ENCODE measurements at regions not wholly inside any gene's neighbourhood (a gene's known extent, or its start where the extent isn't known, plus 50 kb on each side); places are given as distances from the start of the nearest gene placed in this dataset.
"Not testable (repeated sequence)": the region's sequence is repeated elsewhere in the genome, so short reads cannot be mapped to it uniquely, and the experiment has no call there.

DNA sequence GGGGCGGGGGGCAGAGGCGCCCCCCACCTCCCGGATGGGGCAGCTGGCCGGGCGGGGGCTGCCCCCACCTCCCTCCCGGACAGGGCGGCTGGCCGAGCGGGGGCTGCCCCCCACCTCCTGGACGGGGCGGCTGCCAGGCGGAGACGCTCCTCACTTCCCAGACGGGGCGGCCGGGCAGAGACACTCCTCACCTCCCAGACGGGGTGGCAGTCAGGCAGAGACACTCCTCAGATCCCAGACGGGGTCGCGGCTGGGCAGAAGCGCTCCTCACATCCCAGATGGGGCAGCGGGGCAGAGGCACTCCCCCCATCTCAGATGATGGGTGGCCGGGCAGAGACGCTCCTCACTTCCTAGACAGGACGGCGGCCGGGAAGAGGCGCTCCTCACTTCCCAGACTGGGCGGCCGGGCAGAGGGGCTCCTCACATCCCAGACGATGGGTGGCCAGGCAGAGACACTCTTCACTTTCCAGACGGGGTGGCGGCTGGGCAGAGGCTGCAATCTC lies 240.1 kb downstream of the NPIPA7 start:
- DNase-seq (ENCODE audit: low read depth) = not testable (repeated sequence)

DNA sequence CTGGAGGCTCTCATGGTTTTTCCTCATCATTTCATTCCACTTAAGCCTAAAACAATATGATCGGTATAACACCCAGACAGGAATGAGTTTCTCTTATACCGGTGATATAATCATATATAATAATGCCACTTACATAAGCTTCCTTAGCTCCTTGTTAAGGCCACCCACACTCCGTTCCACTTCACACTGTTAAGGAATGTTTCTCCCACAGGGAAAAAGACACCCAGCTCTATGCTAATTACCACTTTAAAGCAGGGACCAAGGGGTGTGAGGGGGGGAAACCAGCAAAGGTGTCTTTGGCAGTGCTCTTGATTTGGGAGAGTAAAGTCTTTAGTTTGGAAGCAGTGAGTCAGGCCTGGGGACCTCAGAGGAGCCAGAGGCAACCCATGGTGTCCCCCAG lies 245.4 kb downstream of the NPIPA7 start:
- not testable (repeated sequence) for DNase-seq (ENCODE audit: low read depth)

DNA sequence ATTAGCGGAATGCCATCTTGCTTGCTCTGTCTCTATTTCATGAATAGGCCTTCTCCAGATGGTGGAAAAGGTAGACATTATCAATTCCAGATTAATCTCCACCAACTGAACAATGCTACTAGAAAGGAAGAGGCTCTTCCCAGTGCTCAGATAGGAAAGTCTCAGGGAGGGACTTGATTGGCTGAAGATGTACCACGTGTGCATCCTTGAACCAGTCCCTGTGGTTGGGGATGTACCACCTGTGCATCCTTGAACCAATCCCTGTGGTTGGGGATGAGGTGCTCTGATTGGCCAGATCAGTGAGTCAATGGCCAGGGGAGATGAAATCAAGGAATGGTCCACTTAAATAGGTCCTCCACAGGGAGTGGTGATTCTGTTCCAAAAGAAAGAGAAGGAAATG lies 246.2 kb downstream of the NPIPA7 start:
- DNase-seq (ENCODE audit: low read depth) = not testable (repeated sequence)

DNA sequence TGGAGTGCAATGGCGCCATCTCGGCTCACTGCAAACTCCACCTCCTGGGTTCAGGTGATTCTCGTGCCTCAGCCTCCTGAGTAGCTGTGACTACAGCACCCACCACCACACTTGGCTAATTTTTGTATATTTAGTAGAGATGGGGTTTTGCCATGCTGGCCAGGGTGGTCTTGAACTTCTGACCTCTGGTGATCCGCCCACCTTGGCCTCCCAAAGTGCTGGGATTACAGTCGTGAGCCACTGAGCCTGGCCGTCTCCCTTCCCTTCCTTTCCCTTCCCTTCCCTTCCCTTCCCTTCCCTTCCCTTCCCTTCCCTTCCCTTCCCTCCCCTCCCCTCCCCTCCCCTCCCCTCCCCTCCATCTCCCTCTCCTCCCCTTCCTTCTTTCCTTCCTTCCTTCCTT lies 248.9 kb downstream of the NPIPA7 start:
- not testable (repeated sequence) for DNase-seq (ENCODE audit: low read depth)

DNA sequence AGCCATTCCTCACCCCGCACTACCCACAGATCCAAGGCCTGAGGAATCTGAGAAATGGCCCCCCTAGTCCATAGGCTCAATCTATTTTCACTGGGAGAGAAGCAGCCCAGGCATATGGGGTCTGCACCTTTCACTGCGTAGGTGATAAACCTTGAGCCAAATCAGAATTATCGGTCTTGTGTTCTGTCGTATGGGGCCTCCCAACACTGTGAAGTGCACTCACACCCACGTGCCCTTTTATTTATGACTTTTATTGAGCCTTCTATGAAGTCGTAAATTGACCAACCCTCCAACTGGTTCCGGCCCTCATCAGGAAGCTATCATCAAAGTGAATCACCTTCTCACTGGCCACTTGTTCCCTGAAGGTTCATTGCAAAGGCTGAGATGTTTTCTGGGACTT lies 259.3 kb downstream of the NPIPA7 start:
- not testable (repeated sequence) for DNase-seq (ENCODE audit: low read depth)

DNA sequence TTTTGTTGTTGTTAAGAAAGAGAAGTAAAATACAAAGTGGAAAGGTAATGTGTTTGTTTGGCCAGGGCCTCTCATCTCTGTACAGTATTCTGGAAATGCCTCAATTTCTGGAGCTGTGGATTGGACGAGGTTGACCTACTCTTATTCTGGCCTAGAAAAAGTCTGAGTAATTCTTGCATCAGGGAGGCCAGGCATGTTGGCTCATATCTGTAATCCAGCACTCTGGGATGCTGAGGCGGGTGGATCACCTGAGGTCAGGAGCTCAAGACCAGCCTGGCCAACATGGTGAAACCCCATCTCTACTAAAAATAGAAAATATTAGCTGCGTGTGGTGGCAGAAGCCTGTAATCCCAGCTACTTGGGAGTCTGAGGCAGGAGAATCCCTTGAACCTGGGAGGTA lies 259.8 kb downstream of the NPIPA7 start:
- DNase-seq (ENCODE audit: low read depth) = not testable (repeated sequence)

DNA sequence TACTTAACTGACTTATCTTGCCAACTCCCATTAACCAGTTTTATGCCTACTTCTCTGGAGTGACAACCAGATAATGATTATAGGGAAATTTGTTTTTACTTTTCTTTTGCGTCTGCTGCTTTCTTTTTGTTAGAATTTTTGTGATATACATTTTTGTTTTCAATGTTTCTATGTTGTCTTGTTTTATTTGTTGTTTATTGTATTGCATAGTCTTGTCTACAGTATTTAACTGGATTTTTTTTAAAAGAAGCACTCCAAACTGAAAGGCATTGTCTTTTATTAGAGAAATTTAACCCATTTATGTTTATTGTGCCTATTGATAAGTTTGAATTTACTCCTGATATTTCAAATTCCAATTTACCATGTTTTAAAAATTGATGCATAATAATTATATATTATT lies 264.9 kb downstream of the NPIPA7 start:
- DNase-seq (ENCODE audit: low read depth) = not testable (repeated sequence)

DNA sequence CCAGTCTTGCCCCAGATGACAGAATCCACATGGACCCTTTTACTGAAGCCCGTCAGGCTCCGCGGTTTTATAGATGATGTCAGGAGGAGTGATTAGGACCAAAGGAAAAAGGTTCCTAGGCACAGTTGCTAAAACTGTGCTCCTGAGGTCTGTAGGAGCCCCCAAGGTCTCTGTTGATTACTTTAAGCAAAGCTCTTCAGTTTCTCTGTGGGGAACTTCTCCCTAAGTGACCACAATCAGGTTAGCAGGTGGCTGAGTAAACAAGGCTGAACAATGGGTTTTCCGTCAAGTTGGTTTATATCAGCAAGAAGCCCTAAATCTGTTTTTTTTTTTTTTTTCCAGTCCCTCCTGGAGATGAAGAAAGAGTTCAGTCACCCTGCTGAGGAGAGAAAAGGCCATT lies 269.1 kb downstream of the NPIPA7 start:
- not testable (repeated sequence) for DNase-seq (ENCODE audit: low read depth)

DNA sequence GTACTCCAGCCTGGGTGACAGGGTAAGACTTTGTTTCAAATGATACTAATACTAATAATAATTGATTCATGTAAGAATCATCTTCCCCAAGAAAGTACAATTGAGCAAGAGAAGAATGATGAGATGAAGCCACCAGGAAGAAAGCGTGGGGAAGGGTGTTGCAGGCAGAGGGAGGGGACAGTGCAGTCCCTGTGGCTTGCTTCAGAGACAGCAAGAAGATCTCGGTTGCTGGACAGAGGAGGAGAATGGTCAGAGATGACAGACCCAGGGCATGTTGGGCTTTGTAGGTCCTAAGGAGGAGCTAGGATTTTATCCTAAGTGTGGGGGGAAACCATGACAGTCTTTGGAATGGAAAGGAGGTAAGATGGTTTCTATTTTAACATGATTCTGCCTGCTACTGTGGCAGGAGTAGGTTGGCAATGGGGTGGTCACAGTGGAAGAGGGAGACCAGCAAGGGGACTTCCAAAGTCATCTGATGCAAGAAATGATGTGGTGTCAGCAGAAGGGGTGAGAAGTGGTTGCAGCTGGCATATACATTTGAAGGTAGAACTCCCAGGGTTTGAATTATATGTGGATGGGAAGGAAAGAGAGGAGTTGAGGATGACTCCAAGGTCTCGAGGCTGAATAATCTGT lies 293.4 kb downstream of the NPIPA7 start:
- DNase-seq (ENCODE audit: low read depth) = not testable (repeated sequence)

DNA sequence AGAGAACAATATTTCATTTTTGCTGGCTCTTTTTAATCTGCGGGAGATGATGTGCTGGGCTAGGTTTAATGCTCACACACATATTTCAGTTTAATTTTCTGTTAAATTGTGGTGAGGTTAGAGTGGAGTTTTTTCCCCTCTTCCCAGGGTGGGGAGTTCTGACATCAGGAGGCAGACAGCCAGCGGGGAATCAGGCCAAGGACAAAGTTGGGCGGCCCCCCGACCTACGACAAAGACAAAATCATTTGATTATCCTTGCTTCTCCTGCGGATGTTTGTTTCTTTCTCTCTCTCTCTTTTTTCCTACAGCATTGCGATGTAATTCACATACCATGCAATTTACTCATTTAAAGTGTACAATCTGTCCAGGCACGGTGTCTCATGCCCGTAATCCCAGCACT lies 295.9 kb downstream of the NPIPA7 start:
- not testable (repeated sequence) for DNase-seq (ENCODE audit: low read depth)

DNA sequence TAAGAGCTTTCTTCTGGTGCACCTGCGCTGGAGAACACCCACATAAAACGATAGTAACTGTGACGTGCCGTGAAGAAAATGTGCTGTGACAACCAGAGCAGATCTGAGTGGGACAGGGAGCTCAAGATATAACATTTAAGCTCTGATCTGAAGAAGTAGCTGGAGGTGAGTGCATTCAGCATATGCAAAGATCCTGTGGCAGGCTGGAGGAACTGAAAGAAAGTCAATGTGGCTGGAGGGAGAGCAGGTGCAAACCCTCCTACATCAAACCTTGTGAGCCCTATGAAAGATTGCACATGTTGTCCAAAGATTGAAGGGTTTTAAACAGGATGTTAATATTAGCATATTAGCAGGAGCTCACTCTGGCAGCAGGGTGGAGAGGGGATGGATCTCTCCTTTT lies 342.9 kb downstream of the NPIPA7 start:
- DNase-seq (ENCODE audit: low read depth) = not testable (repeated sequence)

DNA sequence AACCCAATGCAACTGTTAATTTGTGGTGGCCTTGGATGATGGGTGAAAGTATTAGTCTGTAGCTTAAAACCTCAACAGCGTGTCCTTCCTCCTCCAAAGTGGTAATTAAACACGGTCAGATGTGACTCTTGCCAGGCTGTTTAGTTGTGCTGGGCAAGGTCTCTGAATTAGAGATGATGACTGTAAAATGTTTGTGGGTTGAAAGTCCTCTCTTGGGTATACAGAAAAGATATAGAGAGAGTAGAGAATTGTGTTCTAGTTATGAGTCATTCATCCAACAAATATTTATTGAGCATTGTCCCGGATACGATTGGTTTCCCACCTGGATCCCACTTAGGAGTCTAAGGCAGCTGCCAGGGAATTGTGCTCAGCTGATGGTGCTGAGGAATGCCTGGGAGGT lies 343.7 kb downstream of the NPIPA7 start:
- DNase-seq (ENCODE audit: low read depth) = not testable (repeated sequence)

DNA sequence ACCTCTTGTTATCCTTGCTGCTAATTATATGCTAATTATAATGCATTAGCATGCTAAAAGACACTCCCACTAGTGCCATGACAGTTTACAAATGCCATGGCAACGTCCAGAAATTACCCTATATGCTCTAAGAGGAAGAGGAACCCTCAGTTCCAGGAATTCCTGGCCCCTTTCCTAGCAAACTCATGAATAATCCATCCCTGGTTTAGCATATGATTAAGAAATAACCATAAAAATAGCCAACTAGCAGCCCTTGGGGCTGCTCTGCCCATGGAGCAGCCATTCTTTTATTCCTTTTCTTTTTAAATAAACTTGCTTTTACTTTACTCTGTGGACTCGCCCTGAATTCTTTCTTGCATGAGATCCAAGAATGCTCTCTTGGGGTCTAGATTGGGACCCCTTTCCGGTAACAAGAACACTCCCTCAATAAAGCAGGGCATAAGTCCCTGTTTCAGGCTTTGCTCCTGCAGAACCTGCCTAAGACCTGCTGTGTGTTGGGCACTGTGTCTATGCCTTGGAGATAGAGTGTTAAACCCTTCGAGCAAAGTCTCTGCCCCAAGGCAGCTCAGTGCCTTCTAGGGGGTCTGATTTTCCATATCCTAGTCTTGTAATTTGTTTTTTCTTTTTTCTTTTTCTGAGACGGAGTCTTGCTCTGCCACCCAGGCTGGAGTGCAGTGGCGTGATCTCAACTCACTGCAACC lies 345.0 kb downstream of the NPIPA7 start:
- DNase-seq (ENCODE audit: low read depth) = not testable (repeated sequence)

DNA sequence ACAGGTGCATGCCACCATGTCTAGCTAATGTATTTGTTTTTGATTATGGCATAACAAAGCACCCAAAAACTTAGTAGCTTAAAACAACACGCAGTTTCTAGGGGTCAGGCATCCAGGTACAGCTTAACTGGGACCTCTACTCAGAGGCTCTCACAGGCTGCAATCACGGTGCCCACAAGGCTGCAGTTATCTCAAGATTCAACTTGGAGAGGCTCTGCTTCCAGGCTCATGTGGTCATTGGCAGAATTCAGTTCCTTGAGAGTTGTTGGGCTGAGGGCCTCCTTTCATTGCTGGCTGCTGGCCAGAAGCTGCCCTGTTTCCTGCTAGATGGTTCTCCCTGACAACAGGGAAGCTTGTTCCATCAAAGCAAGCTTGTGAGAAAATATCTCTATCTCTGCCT lies 348.1 kb downstream of the NPIPA7 start:
- DNase-seq (ENCODE audit: low read depth) = not testable (repeated sequence)

DNA sequence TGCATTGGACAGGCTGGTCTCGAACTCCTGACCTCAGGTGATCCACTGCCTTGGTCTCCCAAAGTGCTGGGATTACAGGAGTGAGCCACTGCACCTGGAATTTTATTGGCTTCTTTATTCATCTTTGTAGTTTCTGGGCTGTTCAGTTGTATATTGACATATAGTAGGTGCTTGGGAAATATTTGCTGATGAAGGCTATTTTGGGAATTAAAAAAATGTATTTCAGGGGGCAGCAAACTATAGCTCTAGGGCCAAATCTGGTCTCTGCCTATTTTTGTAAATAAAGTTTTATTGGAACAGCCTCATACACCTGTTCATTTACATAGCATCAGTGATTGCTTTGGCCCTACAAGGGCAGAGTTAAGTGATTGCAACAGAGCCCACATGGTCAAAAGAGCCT lies 363.6 kb downstream of the NPIPA7 start:
- not testable (repeated sequence) for DNase-seq (ENCODE audit: low read depth)

DNA sequence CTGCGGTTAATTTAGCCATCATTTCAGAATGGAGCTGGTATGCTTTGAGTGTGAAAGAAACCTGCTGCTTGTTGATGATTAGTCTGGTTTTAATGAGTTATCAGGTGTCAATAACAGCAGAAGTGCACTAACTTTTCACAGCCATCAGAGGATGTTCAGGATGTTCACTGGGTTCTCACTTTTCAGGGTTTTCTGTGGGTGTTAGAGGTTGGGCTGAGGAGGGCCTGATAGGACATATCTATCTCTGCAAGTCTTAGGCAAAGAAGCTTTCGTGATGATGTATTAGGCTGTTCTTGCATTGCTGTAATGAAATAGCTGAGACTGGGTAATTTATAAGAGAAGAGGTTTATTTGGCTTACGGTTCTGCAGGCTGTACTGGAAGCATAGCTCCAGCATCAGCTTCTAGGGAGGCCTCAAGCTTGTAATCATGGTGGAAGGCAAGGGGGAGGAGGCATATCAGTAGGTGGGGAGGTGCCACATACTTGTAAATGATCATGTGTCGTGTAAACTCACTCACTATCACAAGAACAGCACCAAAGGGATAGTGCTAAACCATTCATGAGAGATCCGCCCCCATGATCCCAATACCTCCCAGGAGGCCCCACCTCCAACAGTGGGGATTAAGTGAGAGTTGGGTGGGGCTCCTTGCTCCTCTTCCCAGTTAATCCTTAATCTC lies 376.2 kb downstream of the NPIPA7 start:
- not testable (repeated sequence) for DNase-seq (ENCODE audit: low read depth)

DNA sequence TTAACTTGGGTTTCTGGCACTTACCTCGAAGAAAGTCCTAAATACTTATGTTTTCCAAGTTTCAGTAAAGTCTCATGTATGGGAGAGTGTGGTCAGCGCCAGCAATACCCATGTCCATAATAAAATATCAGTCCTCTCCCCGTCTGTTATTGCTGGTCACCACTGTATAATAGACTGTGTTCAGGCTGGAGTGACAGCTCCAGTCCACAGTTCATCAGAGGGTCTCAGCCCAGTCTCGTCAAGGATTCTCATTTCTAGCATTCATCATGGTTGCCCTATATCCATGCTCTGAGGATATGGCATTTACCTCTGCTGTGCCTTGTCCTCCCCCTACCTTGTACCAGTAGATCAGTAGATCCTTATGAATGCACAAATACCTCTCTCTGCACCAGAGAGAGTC lies 384.5 kb downstream of the NPIPA7 start:
- DNase-seq (ENCODE audit: low read depth) = no peak

DNA sequence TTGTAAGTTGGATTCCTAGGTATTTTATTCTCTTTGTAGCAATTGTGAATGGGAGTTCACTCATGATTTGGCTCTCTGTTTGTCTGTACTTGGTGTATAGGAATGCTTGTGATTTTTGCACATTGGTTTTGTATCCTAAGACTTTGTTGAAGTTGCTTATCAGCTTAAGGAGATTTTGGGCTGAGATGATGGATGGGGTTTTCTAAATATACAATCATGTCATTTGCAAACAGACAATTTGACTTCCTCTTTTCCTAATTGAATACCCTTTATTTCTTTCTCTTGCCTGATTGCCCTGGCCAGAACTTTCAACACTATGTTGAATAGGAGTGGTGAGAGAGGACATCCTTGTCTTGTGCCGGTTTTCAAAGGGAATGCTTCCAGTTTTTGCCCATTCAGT lies 391.8 kb downstream of the NPIPA7 start:
- not testable (repeated sequence) for DNase-seq (ENCODE audit: low read depth)

DNA sequence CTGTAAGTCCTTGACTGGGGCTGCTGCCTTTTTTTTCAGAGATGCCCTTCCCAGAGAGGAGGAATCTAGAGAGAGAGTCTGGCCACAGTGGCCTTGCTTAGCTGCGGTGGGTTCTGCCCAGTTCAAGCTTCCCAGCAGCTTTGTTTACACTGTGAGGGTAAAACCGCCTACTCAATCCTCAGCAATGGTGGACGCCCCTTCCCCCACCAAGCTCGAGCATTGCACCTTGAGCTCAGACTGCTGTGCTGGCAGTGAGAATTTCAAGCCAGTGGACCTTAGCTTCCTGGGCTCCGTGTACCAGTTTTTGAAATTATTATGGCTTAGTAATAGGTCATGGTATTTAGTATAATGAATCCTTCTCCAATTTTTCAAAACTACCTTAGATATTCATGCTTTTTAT lies 395.4 kb downstream of the NPIPA7 start:
- no peak for DNase-seq (ENCODE audit: low read depth)

DNA sequence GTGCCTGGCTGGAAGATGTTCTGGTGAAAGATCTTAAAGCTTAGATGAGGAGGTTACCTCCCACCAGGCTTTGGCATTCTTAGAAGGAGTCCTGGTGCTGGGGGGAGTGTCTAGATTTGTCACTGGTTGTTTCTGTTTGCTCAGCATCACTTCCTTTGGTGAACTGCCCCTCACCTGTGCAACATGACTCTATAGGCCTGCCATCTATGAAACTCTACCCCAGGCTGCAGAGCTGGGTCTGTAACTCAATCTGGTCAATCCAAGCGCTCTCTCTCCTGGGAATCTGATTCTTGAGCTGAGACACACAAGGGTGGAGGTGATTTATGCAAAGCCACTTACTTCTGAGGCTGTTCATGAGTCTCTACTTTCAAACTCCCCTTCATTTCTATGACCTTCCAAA lies 399.4 kb downstream of the NPIPA7 start:
- DNase-seq (ENCODE audit: low read depth) = no peak

DNA sequence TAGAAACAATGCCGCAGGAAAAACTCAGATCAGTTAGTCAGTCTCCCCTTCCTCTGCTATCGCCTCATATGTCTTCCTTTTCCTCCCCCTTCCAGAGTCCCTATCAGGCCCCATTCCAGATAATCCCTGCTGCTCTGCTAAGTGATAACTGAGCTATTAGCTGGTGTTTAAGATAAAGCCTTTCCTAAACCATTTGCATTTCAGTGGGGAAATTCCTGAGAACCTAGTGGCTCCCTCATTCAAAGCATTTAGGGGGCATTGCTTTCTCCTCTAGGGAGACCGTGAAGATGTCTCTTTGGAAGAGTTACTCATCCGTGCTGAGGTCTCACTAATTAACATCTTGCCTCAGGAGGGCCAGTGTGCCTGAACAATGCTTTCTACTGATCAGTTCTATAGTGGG lies 401.6 kb downstream of the NPIPA7 start:
- no peak for DNase-seq (ENCODE audit: low read depth)

DNA sequence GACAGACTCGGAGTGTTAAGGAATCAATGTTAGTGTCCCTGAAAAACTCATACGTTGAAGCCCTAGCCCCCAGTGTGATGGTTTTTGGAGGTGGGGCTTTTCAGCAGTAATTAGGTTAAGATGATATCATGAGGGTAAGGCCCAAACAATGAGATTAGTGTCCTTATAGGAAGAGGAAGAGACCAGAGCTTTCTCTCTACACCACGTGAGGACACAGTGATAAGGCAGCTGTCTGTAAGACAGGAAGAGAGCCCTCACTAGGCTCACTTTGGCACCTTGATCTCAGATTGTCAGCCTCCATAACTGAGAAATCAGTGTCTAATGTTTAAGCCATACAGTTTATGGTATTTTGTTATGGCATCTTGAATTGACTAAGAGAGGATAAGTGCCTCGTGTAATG lies 403.2 kb downstream of the NPIPA7 start:
- DNase-seq (ENCODE audit: low read depth) = no peak

DNA sequence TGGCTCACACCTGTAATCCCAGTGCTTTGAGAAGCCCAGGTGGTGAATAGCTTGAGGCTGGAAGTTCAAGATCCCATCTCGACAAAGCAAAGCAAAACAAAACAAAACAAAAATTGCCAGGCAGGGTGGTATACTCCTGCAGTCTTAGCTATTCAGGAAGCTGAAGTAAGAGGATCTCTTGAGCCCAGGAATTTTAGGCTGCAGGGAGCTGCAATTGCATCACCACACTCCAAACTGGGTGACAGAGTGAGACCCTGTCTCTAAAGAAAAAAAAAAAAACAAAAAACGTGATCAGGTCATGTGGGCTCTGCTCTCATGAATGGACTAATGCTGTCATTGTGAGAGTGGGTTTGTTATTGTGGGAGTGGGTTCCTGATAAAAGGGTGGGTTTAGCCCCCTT lies 409.1 kb downstream of the NPIPA7 start:
- DNase-seq (ENCODE audit: low read depth) = no peak
